HEK293 (cell line): ENCODE measurements at regions not wholly inside any gene's neighbourhood (a gene's known extent, or its start where the extent isn't known, plus 50 kb on each side); places are given as distances from the start of the nearest gene placed in this dataset.
A peak's percentile ranks its signal among the peaks of the same experiment; 100 is the strongest.

Experiments
- CTCF ChIA-PET: fragments of 350-600 bp; formaldehyde crosslinking; extraction: SDS; loops from one replicate; lab custom pipeline; 2021; ENCODE audit warnings: antibody characterized with exemption; lab: Yijun Ruan, JAX
- POLR2A ChIA-PET: fragments of 300-600 bp; formaldehyde crosslinking; extraction: SDS; loops from one replicate; lab custom pipeline; 2020; ENCODE audit warnings: antibody characterized with exemption, inconsistent platforms; lab: Yijun Ruan, JAX
- H3K27ac ChIP-seq: fragments of 200-500 bp; sonication (Bioruptor generic); 2 replicates; pipeline ENCODE4 v1.5.1; 2014; ENCODE audit warnings: low read depth, low read length, control low read depth, inconsistent platforms; ENCODE audit errors: extremely low read depth
- H3K36me3 ChIP-seq, 2 experiments: fragments of 200-500 bp in 1 of 2; sonication (Bioruptor generic) in 1 of 2; 1 replicate in 1 of 2; 2 replicates in 1 of 2; pipeline ENCODE4 v1.5.1; 2014 to 2017; ENCODE audit warnings: inconsistent platforms in 2 of 2, low read length in 2 of 2; ENCODE audit not compliant: control insufficient read depth in 2 of 2, insufficient read depth in 1 of 2
- H3K4me1 ChIP-seq: fragments of 200-500 bp; sonication (Bioruptor generic); 2 replicates; pipeline ENCODE4 v1.5.1; 2014; ENCODE audit warnings: mild to moderate bottlenecking, low read length, inconsistent platforms; ENCODE audit not compliant: control insufficient read depth, insufficient read depth
- H3K4me3 ChIP-seq: 2 replicates; pipeline ENCODE4 v1.5.1; 2011; ENCODE audit warnings: low read depth, mild to moderate bottlenecking, control low read depth, low read length, moderate library complexity
- H3K9me3 ChIP-seq: fragments of 200-500 bp; sonication (Bioruptor generic); 2 replicates; pipeline ENCODE4 v1.5.1; 2014; ENCODE audit warnings: low read depth, low read length, inconsistent platforms; ENCODE audit not compliant: control insufficient read depth, insufficient read depth
- FEZF1 ChIP-seq: fragments of 450-650 bp; formaldehyde crosslinking; IDR thresholded peaks from 2 replicates; pipeline ENCODE4 v1.5.1; 2016; ENCODE audit warnings: missing biosample characterization, missing genetic modification characterization
- KLF9 ChIP-seq: fragments of 450-650 bp; formaldehyde crosslinking; IDR thresholded peaks from 2 replicates; pipeline ENCODE4 v1.5.1; 2016; ENCODE audit warnings: missing biosample characterization, missing genetic modification characterization, low read depth
- SP3 ChIP-seq: fragments of 450-650 bp; formaldehyde crosslinking; IDR thresholded peaks from 2 replicates; pipeline ENCODE4 v1.5.1; 2016; ENCODE audit warnings: missing biosample characterization, missing genetic modification characterization
- ZBTB7A ChIP-seq: fragments of 450-650 bp; formaldehyde crosslinking; IDR thresholded peaks from 2 replicates; pipeline ENCODE4 v1.5.1; 2016; ENCODE audit warnings: low read depth, missing biosample characterization, missing genetic modification characterization
- ZIC2 ChIP-seq: fragments of 450-650 bp; formaldehyde crosslinking; IDR thresholded peaks from 2 replicates; pipeline ENCODE4 v1.5.1; 2016; ENCODE audit warnings: missing biosample characterization, missing genetic modification characterization
- ZNF239 ChIP-seq: fragments of 450-650 bp; formaldehyde crosslinking; IDR thresholded peaks from 2 replicates; pipeline ENCODE4 v1.5.1; 2016; ENCODE audit warnings: missing biosample characterization, missing genetic modification characterization
- ZNF416 ChIP-seq: fragments of 450-650 bp; formaldehyde crosslinking; IDR thresholded peaks from 2 replicates; pipeline ENCODE4 v1.5.1; 2016; ENCODE audit warnings: missing biosample characterization, missing genetic modification characterization
- ZNF529 ChIP-seq: fragments of 450-650 bp; formaldehyde crosslinking; IDR thresholded peaks from 2 replicates; pipeline ENCODE4 v1.5.1; 2017; ENCODE audit warnings: missing genetic modification characterization, missing biosample characterization; ENCODE audit not compliant: insufficient replicate concordance
- ZNF555 ChIP-seq: fragments of 450-650 bp; formaldehyde crosslinking; conservative IDR thresholded peaks from 2 replicates; pipeline ENCODE4 v1.5.1; 2017; ENCODE audit warnings: missing biosample characterization, mild to moderate bottlenecking, missing genetic modification characterization, inconsistent platforms
- ZNF747 ChIP-seq: fragments of 450-650 bp; formaldehyde crosslinking; IDR thresholded peaks from 2 replicates; pipeline ENCODE4 v1.5.1; 2016; ENCODE audit warnings: missing biosample characterization, missing genetic modification characterization
- ZNF776 ChIP-seq: fragments of 450-650 bp; formaldehyde crosslinking; IDR thresholded peaks from 2 replicates; pipeline ENCODE4 v1.5.0; 2017; ENCODE audit warnings: missing biosample characterization, missing genetic modification characterization, borderline replicate concordance
- TF ChIP-seq, protein P1 (sequence below): fragments of 450-650 bp; formaldehyde crosslinking; IDR thresholded peaks from 2 replicates; pipeline ENCODE4 v1.5.1; 2016; ENCODE audit warnings: missing biosample characterization, missing genetic modification characterization
- TF ChIP-seq, protein P2 (sequence below): fragments of 450-650 bp; formaldehyde crosslinking; IDR thresholded peaks from 2 replicates; pipeline ENCODE4 v1.5.1; 2016; ENCODE audit warnings: missing biosample characterization, missing genetic modification characterization
- TF ChIP-seq, protein P3 (sequence below): fragments of 450-650 bp; formaldehyde crosslinking; IDR thresholded peaks from 2 replicates; pipeline ENCODE4 v1.5.1; 2016; ENCODE audit warnings: missing biosample characterization, missing genetic modification characterization
- TF ChIP-seq, protein P4 (sequence below): fragments of 450-650 bp; formaldehyde crosslinking; IDR thresholded peaks from 2 replicates; pipeline ENCODE4 v1.5.1; 2016; ENCODE audit warnings: missing biosample characterization, missing genetic modification characterization

DNA sequence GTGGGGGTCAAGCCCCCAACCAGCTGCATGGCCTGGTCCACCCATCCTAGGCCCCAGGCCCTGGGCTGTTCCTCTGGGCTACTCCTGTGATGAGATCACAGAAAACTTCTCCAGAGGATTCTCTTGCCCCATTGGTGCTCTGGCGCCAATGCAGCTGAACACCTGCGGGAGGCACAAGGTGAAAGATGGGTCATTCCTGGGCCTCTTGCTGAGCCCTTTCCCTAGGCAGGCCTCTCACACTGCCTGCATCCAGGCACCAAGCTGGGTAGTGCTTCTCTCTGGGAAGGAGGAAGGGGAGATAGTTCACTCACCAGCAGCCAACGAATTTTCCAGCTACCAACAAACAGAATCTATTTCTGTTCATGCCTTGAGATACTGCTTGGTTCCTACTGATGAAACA lies 142.1 kb downstream of the PXDC1 start (continued):
- TF ChIP-seq, protein P1, sequence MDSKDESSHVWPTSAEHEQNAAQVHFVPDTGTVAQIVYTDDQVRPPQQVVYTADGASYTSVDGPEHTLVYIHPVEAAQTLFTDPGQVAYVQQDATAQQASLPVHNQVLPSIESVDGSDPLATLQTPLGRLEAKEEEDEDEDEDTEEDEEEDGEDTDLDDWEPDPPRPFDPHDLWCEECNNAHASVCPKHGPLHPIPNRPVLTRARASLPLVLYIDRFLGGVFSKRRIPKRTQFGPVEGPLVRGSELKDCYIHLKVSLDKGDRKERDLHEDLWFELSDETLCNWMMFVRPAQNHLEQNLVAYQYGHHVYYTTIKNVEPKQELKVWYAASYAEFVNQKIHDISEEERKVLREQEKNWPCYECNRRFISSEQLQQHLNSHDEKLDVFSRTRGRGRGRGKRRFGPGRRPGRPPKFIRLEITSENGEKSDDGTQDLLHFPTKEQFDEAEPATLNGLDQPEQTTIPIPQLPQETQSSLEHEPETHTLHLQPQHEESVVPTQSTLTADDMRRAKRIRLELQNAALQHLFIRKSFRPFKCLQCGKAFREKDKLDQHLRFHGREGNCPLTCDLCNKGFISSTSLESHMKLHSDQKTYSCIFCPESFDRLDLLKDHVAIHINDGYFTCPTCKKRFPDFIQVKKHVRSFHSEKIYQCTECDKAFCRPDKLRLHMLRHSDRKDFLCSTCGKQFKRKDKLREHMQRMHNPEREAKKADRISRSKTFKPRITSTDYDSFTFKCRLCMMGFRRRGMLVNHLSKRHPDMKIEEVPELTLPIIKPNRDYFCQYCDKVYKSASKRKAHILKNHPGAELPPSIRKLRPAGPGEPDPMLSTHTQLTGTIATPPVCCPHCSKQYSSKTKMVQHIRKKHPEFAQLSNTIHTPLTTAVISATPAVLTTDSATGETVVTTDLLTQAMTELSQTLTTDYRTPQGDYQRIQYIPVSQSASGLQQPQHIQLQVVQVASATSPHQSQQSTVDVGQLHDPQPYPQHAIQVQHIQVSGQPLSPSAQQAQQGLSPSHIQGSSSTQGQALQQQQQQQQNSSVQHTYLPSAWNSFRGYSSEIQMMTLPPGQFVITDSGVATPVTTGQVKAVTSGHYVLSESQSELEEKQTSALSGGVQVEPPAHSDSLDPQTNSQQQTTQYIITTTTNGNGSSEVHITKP: 0 out of 2 replicates have a peak, but pooled peaks have one; percentile 28
- TF ChIP-seq ZIC2 (tag by site-specific recombination) (peak; percentile 77), ZBTB7A (tag by site-specific recombination) (no peak), ZNF529 (tag by site-specific recombination) (no peak), FEZF1 (no peak), ZNF555 (tag by site-specific recombination) (no peak)
- TF ChIP-seq, protein P2, sequence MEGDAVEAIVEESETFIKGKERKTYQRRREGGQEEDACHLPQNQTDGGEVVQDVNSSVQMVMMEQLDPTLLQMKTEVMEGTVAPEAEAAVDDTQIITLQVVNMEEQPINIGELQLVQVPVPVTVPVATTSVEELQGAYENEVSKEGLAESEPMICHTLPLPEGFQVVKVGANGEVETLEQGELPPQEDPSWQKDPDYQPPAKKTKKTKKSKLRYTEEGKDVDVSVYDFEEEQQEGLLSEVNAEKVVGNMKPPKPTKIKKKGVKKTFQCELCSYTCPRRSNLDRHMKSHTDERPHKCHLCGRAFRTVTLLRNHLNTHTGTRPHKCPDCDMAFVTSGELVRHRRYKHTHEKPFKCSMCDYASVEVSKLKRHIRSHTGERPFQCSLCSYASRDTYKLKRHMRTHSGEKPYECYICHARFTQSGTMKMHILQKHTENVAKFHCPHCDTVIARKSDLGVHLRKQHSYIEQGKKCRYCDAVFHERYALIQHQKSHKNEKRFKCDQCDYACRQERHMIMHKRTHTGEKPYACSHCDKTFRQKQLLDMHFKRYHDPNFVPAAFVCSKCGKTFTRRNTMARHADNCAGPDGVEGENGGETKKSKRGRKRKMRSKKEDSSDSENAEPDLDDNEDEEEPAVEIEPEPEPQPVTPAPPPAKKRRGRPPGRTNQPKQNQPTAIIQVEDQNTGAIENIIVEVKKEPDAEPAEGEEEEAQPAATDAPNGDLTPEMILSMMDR (tag by site-specific recombination): no peak
- TF ChIP-seq, protein P3, sequence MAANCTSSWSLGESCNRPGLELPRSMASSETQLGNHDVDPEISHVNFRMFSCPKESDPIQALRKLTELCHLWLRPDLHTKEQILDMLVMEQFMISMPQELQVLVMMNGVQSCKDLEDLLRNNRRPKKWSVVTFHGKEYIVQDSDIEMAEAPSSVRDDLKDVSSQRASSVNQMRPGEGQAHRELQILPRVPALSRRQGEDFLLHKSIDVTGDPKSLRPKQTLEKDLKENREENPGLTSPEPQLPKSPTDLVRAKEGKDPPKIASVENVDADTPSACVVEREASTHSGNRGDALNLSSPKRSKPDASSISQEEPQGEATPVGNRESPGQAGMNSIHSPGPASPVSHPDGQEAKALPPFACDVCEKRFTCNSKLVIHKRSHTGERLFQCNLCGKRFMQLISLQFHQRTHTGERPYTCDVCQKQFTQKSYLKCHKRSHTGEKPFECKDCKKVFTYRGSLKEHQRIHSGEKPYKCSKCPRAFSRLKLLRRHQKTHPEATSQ (tag by site-specific recombination): no peak

DNA sequence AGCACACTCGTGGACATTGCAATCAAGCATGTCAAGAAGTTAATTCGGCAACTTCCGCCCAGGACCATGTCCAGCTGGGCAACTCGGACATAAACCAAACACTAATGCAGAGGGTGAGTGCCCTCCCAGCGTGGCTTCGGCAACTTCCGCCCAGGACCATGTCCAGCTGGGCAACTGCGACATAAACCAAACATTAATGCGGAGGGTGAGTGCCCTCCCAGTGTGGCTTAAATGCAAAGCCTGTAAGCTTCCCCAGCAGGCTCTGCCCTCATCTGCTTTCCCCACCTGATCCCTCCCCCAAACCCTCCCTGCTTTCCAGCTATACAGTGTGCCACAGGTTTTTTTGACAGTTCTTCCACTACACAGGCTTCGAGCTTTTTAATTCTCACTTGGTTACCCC lies 143.4 kb downstream of the PXDC1 start:
- ChIA-PET POLR2A (no interaction called here), CTCF (no interaction called here)
- no peak overlapping the region for H3K4me3 ChIP-seq
- no peak overlapping the region for H3K27ac ChIP-seq
- peak; percentile 61 for TF ChIP-seq ZIC2 (tag by site-specific recombination)
- TF ChIP-seq ZNF776 (tag by site-specific recombination): no peak
- peaks cover 32% of the 10 kb centered on the region for H3K4me1 ChIP-seq
- H3K36me3 ChIP-seq: no peaks in the 10 kb centered on the region
- no peaks in the 10 kb centered on the region for H3K9me3 ChIP-seq

DNA sequence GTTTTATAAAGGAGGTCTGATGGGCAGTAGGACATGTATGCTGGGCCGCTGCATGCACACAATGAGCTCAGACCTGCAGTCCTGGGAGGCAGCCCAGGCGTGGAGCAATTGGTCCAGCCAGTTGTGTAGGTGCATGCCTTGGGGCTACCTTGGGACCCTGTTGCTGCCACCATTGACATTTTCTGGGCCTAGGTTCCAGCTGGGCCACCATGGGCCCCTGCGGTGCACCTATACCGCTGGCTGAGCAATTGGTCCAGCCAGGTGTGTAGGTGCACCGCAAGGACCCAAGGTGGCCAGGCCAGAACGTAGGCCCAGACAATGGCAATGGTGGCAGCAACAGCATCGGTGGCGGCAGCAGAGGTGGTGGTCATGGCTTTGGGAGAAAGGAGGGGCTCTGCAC lies 143.9 kb downstream of the PXDC1 start:
- TF ChIP-seq ZNF747 (tag by site-specific recombination) (no peak), KLF9 (tag by site-specific recombination) (no peak), ZNF239 (tag by site-specific recombination) (no peak), SP3 (tag by site-specific recombination) (no peak), ZNF416 (no peak)
- TF ChIP-seq, protein P4, sequence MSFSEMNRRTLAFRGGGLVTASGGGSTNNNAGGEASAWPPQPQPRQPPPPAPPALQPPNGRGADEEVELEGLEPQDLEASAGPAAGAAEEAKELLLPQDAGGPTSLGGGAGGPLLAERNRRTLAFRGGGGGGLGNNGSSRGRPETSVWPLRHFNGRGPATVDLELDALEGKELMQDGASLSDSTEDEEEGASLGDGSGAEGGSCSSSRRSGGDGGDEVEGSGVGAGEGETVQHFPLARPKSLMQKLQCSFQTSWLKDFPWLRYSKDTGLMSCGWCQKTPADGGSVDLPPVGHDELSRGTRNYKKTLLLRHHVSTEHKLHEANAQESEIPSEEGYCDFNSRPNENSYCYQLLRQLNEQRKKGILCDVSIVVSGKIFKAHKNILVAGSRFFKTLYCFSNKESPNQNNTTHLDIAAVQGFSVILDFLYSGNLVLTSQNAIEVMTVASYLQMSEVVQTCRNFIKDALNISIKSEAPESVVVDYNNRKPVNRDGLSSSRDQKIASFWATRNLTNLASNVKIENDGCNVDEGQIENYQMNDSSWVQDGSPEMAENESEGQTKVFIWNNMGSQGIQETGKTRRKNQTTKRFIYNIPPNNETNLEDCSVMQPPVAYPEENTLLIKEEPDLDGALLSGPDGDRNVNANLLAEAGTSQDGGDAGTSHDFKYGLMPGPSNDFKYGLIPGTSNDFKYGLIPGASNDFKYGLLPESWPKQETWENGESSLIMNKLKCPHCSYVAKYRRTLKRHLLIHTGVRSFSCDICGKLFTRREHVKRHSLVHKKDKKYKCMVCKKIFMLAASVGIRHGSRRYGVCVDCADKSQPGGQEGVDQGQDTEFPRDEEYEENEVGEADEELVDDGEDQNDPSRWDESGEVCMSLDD (tag by site-specific recombination): no peak
- CTCF ChIA-PET: no interaction called here

More for the DNA sequence above, 143.9 kb downstream of the PXDC1 start:
- POLR2A ChIA-PET: no interaction called here
- H3K9me3 ChIP-seq: no peaks in the 10 kb centered on the region
- peaks cover 29% of the 10 kb centered on the region for H3K4me1 ChIP-seq
- H3K27ac ChIP-seq: no peak overlapping the region
- H3K36me3 ChIP-seq: no peaks in the 10 kb centered on the region
- H3K4me3 ChIP-seq: no peak overlapping the region
